ENCODE measurements at regions not wholly inside any gene's neighbourhood (a gene's known extent, or its start where the extent isn't known, plus 50 kb on each side); places are given as distances from the start of the nearest gene placed in this dataset.

- H3K27ac ChIP-seq, result no peak overlapping the region
- 76 to 89% methylated on average over 1 of the region's 1 CpG for WGBS, 2 donors
- no peak for DNase-seq
- H3K36me3 ChIP-seq, result no peaks in the 10 kb centered on the region
- intact Hi-C loops (cut with DNase I), result no loop called here
- TF ChIP-seq POLR2A (IDR thresholded peaks at IDR 0.05) (no peak), CTCF (IDR thresholded peaks at IDR 0.05) (no peak)
- H3K27me3 ChIP-seq, result no peaks in the 10 kb centered on the region
- no peak overlapping the region for H3K4me3 ChIP-seq (replicated peaks in 1 of 3)
- no peaks in the 10 kb centered on the region for H3K9me3 ChIP-seq
- H3K4me1 ChIP-seq, result no peaks in the 10 kb centered on the region
These were observed 813.6 kb upstream of the ALCAM start for GRCh38 chr3:104553121-104553520.

- Histone ChIP-seq H3K4me1 (no peaks in the 10 kb centered on the region), H3K27me3 (no peaks in the 10 kb centered on the region), H3K27ac (no peak overlapping the region), H3K9me3 (no peaks in the 10 kb centered on the region), H3K4me3 (replicated peaks in 1 of 3) (no peak overlapping the region), H3K36me3 (no peaks in the 10 kb centered on the region)
- no peak for DNase-seq
- no peak for TF ChIP-seq POLR2A (IDR thresholded peaks at IDR 0.05)
- TF ChIP-seq CTCF (IDR thresholded peaks at IDR 0.05), result no peak
- 78 to 96% methylated on average over 4 of the region's 4 CpGs for WGBS, 2 donors
- intact Hi-C loops (cut with DNase I), result no loop called here
These were observed 812.3 kb upstream of the ALCAM start for GRCh38 chr3:104554425-104554824.

GRCh38 chr3:104555728-104556127 lies 811.0 kb upstream of the ALCAM start:
- no peak for DNase-seq
- H3K27me3 ChIP-seq, result no peaks in the 10 kb centered on the region
- intact Hi-C loops (cut with DNase I), result no loop called here
- no peak overlapping the region for H3K4me3 ChIP-seq (replicated peaks in 1 of 3)
- no peak overlapping the region for H3K27ac ChIP-seq
- whole genome bisulfite sequencing, 2 donors, result 15 to 33% methylated on average over 1 of the region's 1 CpG
- H3K4me1 ChIP-seq, result no peaks in the 10 kb centered on the region
- TF ChIP-seq POLR2A (IDR thresholded peaks at IDR 0.05) (no peak), CTCF (IDR thresholded peaks at IDR 0.05) (no peak)
- H3K36me3 ChIP-seq, result no peaks in the 10 kb centered on the region
- H3K9me3 ChIP-seq, result no peaks in the 10 kb centered on the region

GRCh38 chr3:104556372-104557078 lies 810.2 kb upstream of the ALCAM start:
- Histone ChIP-seq H3K4me3 (replicated peaks in 1 of 3) (no peak overlapping the region), H3K36me3 (no peaks in the 10 kb centered on the region), H3K4me1 (no peaks in the 10 kb centered on the region), H3K27ac (no peak overlapping the region), H3K27me3 (no peaks in the 10 kb centered on the region), H3K9me3 (no peaks in the 10 kb centered on the region)
- DNase-seq, result no peak
- intact Hi-C loops (cut with DNase I), result no loop called here
- TF ChIP-seq CTCF (IDR thresholded peaks at IDR 0.05), result no peak
- no peak for TF ChIP-seq POLR2A (IDR thresholded peaks at IDR 0.05)
- 28 to 54% methylated on average over 4 of the region's 4 CpGs for WGBS, 2 donors

GRCh38 chr3:104561324-104561723 lies 805.4 kb upstream of the ALCAM start:
- TF ChIP-seq CTCF (IDR thresholded peaks at IDR 0.05) (no peak), POLR2A (IDR thresholded peaks at IDR 0.05) (no peak)
- DNase-seq, result no peak
- no peaks in the 10 kb centered on the region for H3K27me3 ChIP-seq
- H3K9me3 ChIP-seq, result no peaks in the 10 kb centered on the region
- no peak overlapping the region for H3K27ac ChIP-seq
- 93 to 100% methylated on average over 1 of the region's 1 CpG for WGBS, 2 donors
- intact Hi-C loops (cut with DNase I), result no loop called here
- H3K36me3 ChIP-seq, result no peaks in the 10 kb centered on the region
- H3K4me3 ChIP-seq (replicated peaks in 1 of 3), result no peak overlapping the region
- no peaks in the 10 kb centered on the region for H3K4me1 ChIP-seq
